ENCODE measurements at regions not wholly inside any gene's neighbourhood (a gene's known extent, or its start where the extent isn't known, plus 50 kb on each side); places are given as distances from the start of the nearest gene placed in this dataset.

- no peak for DNase-seq (ENCODE audit: extremely low read depth in 1 of 2, low read depth in 1 of 2)
These were observed 381.0 kb upstream of the ID2 start for GRCh38 chr2:8300905-8301304.

GRCh38 chr2:8303322-8303832, 378.5 kb upstream of the ID2 start:
- peak; percentile 58 to 75 for DNase-seq (ENCODE audit: extremely low read depth in 1 of 2, low read depth in 1 of 2)

GRCh38 chr2:8304821-8305766, 376.8 kb upstream of the ID2 start:
- DNase-seq (ENCODE audit: extremely low read depth in 1 of 2, low read depth in 1 of 2): no peak

- no peak for DNase-seq (ENCODE audit: extremely low read depth in 1 of 2, low read depth in 1 of 2)
These were observed 375.1 kb upstream of the ID2 start for GRCh38 chr2:8306530-8307351.

GRCh38 chr2:8307606-8308180, 374.2 kb upstream of the ID2 start:
- DNase-seq (ENCODE audit: extremely low read depth in 1 of 2, low read depth in 1 of 2): no peak

- DNase-seq (ENCODE audit: extremely low read depth in 1 of 2, low read depth in 1 of 2): no peak
These were observed 372.7 kb upstream of the ID2 start for GRCh38 chr2:8309131-8309530.

- DNase-seq (ENCODE audit: extremely low read depth in 1 of 2, low read depth in 1 of 2): peak; percentile 42 to 46
These were observed 371.1 kb upstream of the ID2 start for GRCh38 chr2:8310557-8311455.

GRCh38 chr2:8312221-8312620, 369.6 kb upstream of the ID2 start:
- DNase-seq (ENCODE audit: extremely low read depth in 1 of 2, low read depth in 1 of 2): no peak

GRCh38 chr2:8312861-8313830, 368.7 kb upstream of the ID2 start:
- no peak for DNase-seq (ENCODE audit: extremely low read depth in 1 of 2, low read depth in 1 of 2)

GRCh38 chr2:8314063-8314462, 367.8 kb upstream of the ID2 start:
- no peak for DNase-seq (ENCODE audit: extremely low read depth in 1 of 2, low read depth in 1 of 2)

- no peak for DNase-seq (ENCODE audit: extremely low read depth in 1 of 2, low read depth in 1 of 2)
These were observed 366.2 kb upstream of the ID2 start for GRCh38 chr2:8315531-8316165.

GRCh38 chr2:8316356-8316755, 365.5 kb upstream of the ID2 start:
- no peak for DNase-seq (ENCODE audit: extremely low read depth in 1 of 2, low read depth in 1 of 2)

- no peak for DNase-seq (ENCODE audit: extremely low read depth in 1 of 2, low read depth in 1 of 2)
These were observed 364.4 kb upstream of the ID2 start for GRCh38 chr2:8317418-8317817.

GRCh38 chr2:8319219-8319618, 362.6 kb upstream of the ID2 start:
- DNase-seq (ENCODE audit: extremely low read depth in 1 of 2, low read depth in 1 of 2): no peak

- no peak for DNase-seq (ENCODE audit: extremely low read depth in 1 of 2, low read depth in 1 of 2)
These were observed 361.4 kb upstream of the ID2 start for GRCh38 chr2:8320311-8321066.

- no peak for DNase-seq (ENCODE audit: extremely low read depth in 1 of 2, low read depth in 1 of 2)
These were observed 359.2 kb upstream of the ID2 start for GRCh38 chr2:8322634-8323033.

- DNase-seq (ENCODE audit: extremely low read depth in 1 of 2, low read depth in 1 of 2): no peak
These were observed 357.5 kb upstream of the ID2 start for GRCh38 chr2:8324164-8324856.
